Natural killer cell treated with Interleukin-12 subunit alpha and Interleukin-12 subunit beta and Interleukin-15 and Interleukin-18, amount 100 ng/mL, for 72 hours (primary cell): ENCODE measurements at regions not wholly inside any gene's neighbourhood (a gene's known extent, or its start where the extent isn't known, plus 50 kb on each side); places are given as distances from the start of the nearest gene placed in this dataset.
"Not testable (repeated sequence)": the region's sequence is repeated elsewhere in the genome, so short reads cannot be mapped to it uniquely, and the experiment has no call there.

Experiments
- ATAC-seq, 2 donors: fragments of 150-1000 bp; cut with Tn5 transposase in 1 of 2; sonication (Bioruptor Pico), chemical (Tn5 transposase) in 1 of 2; 2 replicates each; pipeline ENCODE4 v1.10.0; 2021
- DNase-seq: peaks from one replicate; pipeline ENCODE4 v3.0.0; 2022; ENCODE audit warnings: low spot score
- H3K27ac Mint-ChIP-seq, 2 donors: 1 replicate in 1 of 2; 2 replicates in 1 of 2; pipeline ENCODE4 v1.8.0; 2022; ENCODE audit warnings: mixed read lengths in 2 of 2, mild to moderate bottlenecking in 1 of 2, moderate library complexity in 1 of 2
- H3K27me3 Mint-ChIP-seq, 2 donors: 1 replicate in 1 of 2; 2 replicates in 1 of 2; pipeline ENCODE4 v1.8.0; 2022; ENCODE audit warnings: mixed read lengths in 2 of 2
- H3K36me3 Mint-ChIP-seq: one replicate; pipeline ENCODE4 v1.8.0; 2022; ENCODE audit warnings: mixed read lengths
- H3K4me1 Mint-ChIP-seq, 2 donors: 1 replicate in 1 of 2; 2 replicates in 1 of 2; pipeline ENCODE4 v1.8.0; 2022; ENCODE audit warnings: low read depth in 2 of 2, mixed read lengths in 2 of 2, mild to moderate bottlenecking in 1 of 2
- H3K4me3 Mint-ChIP-seq: one replicate; pipeline ENCODE4 v1.8.0; 2022; ENCODE audit warnings: mixed read lengths
- H3K9me3 Mint-ChIP-seq: 2 replicates; pipeline ENCODE4 v1.8.0; 2022; ENCODE audit warnings: mixed read lengths

DNA sequence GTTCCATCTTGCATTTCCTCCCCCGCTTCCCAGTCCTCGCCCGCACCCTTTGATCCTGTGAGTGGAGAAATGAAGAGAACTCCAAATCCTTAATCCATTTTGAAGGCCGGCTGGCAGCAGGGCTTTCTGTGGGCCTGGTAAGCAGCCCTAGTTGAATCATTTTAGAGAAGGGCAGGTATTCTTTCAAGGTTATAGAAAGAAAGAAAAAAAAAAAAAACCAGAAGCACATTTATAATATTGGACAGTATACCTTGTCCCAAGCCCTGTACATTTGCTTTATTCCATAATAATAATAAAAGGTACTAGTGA is 103.7 kb downstream of the PROP1 start:
- not testable (repeated sequence) for H3K4me1 Mint-ChIP-seq, H3K4me3 Mint-ChIP-seq, H3K36me3 Mint-ChIP-seq, DNase-seq, H3K9me3 Mint-ChIP-seq, H3K27me3 Mint-ChIP-seq, ATAC-seq, H3K27ac Mint-ChIP-seq

GRCh38 chr5:177891547-177892356 is 104.3 kb downstream of the PROP1 start:
- not testable (repeated sequence) for H3K9me3 Mint-ChIP-seq, H3K4me3 Mint-ChIP-seq, H3K27me3 Mint-ChIP-seq, H3K36me3 Mint-ChIP-seq, H3K4me1 Mint-ChIP-seq, H3K27ac Mint-ChIP-seq, DNase-seq
- peak; percentile 83 to 86 for ATAC-seq

DNA sequence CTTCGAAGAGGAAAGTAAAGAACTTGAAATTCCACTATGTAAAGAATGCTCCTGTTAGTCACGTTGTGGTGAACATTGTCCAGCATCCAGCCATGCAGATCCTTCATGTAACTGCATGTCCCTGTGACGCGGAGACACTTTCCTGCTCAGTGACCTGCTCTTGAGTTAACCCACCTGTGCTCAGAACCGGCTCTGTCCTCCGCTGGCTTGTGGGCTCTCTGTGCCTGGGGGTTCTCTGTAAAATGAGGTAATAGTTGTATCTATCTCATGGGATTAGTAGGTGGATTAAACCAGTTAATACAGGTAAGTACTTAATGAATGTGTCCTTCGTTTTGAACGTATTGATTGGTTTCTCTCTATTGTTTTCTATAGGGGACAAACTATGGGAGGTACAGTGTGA is 100.6 kb upstream of the FAM153A start:
- H3K9me3 Mint-ChIP-seq, DNase-seq, H3K4me1 Mint-ChIP-seq, H3K27me3 Mint-ChIP-seq, H3K4me3 Mint-ChIP-seq, H3K36me3 Mint-ChIP-seq, H3K27ac Mint-ChIP-seq: not testable (repeated sequence)
- peak in 1 of 2 donors; percentile 9 for ATAC-seq

- peak overlapping the region in 1 of 2 donors; percentile 41 for H3K27ac Mint-ChIP-seq
- not testable (repeated sequence) for H3K9me3 Mint-ChIP-seq, H3K27me3 Mint-ChIP-seq, H3K36me3 Mint-ChIP-seq, DNase-seq, H3K4me1 Mint-ChIP-seq
- ATAC-seq: peak; percentile 8 to 46
- H3K4me3 Mint-ChIP-seq: peak overlapping the region; percentile 85
Observed at GRCh38 chr5:177875900-177876238, 93.2 kb upstream of the FAM153A start.

DNA sequence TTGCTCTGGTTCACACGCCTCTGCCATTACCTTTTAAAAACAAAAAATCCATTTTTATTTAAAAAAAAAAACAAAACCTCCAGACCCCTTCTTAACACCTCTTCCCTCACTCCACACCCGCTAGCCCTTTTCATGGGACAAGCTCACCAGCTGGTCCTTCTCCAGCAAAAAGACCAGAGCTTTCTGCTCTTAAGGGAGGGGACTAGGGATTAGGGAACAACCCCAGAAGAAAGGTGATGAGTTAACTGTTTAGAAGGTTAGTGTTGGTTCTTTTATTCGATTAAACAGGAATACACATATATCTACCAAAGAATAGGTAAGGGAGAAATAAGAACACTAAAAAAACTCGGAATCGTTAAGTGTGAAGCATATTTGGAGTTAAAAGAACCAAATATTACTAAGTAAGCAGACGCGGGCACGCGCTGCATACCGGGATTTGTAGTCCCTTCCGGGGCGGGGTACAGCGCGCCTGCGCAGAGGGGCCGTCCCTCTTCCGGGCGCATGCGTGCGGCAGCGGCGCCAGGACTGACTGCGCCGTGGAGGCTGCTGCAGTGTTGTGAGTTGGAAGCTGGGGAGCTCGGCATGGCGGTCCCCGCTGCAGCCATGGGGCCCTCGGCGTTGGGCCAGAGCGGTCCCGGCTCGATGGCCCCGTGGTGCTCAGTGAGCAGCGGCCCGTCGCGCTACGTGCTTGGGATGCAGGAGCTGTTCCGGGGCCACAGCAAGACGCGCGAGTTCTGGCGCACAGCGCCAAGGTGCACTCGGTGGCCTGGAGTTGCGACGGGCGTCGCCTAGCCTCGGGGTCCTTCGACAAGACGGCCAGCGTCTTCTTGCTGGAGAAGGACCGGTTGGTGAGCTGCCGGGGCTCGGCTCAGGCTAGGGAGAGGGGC is 92.6 kb upstream of the FAM153A start:
- Mint-ChIP-seq H3K27ac (peak overlapping the region in 1 of 2 donors; percentile 41), H3K4me3 (peak overlapping the region; percentile 85)
- peak; percentile 91 for ATAC-seq
- not testable (repeated sequence) for H3K4me1 Mint-ChIP-seq, DNase-seq, H3K27me3 Mint-ChIP-seq, H3K36me3 Mint-ChIP-seq, H3K9me3 Mint-ChIP-seq

DNA sequence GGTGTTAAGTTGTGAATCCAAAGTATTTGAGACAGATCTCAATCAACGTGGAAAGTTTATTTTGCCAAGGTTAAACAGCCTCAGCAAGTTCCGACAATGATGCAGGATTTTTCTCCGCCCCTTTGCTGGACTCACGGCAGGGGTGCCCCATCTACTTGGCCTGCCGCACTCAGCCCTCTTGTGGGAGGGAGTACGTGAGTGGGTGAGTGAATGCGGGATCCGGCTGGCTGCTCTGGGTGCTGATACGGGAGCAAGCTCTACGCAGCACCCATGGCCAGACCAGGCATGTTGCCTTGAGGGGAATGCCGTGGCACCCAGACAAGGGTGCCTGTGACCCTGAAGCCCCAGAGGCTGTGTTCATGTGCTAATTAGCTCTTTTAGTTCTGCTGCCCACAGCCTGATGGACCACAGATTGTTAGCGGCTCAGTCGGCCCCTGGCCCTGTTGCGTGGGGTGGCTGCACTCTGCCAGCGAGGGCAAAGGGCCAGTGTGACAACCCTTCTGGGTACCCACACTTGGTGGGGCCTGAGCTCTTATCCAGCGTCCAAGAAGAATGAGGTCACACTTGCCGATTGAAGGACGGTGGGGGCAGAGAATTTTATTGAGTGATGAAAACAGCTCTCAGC is 81.2 kb upstream of the FAM153A start:
- H3K27ac Mint-ChIP-seq, ATAC-seq, H3K27me3 Mint-ChIP-seq, H3K9me3 Mint-ChIP-seq, H3K36me3 Mint-ChIP-seq, H3K4me3 Mint-ChIP-seq, DNase-seq, H3K4me1 Mint-ChIP-seq: not testable (repeated sequence)

GRCh38 chr5:177857642-177858200 is 75.0 kb upstream of the FAM153A start:
- H3K27ac Mint-ChIP-seq, H3K36me3 Mint-ChIP-seq, H3K27me3 Mint-ChIP-seq, DNase-seq, ATAC-seq, H3K4me3 Mint-ChIP-seq, H3K9me3 Mint-ChIP-seq, H3K4me1 Mint-ChIP-seq: not testable (repeated sequence)

DNA sequence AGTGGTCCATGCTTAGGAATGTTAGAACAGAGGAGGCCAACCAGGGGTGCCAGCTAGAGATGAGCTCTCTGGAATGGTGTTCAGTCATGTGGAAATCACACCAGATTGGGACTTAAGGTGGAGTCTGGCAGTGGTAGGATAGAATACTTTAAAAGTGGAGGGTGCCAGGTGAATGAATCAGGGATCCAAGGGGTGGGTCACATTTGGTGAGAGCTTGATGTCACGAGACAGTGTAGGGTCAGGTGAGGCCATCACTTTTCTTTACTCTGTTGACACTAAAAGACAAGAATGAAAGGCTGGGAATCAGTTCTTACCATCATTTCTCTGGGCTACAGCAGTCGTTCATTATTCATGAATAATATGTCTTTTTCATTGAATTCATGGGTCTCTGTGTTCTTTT is 73.8 kb upstream of the FAM153A start:
- H3K9me3 Mint-ChIP-seq, DNase-seq: not testable (repeated sequence)
- ATAC-seq: peak in 1 of 2 donors; percentile 50

GRCh38 chr5:177847914-177848313 is 65.2 kb upstream of the FAM153A start:
- H3K27me3 Mint-ChIP-seq, H3K36me3 Mint-ChIP-seq, DNase-seq, H3K4me1 Mint-ChIP-seq, H3K27ac Mint-ChIP-seq, H3K4me3 Mint-ChIP-seq, H3K9me3 Mint-ChIP-seq: not testable (repeated sequence)
- peak in 1 of 2 donors; percentile 54 for ATAC-seq

More for the DNA sequence above, 73.8 kb upstream of the FAM153A start:
- not testable (repeated sequence) for H3K4me1 Mint-ChIP-seq, H3K27me3 Mint-ChIP-seq, H3K27ac Mint-ChIP-seq, H3K4me3 Mint-ChIP-seq, H3K36me3 Mint-ChIP-seq

DNA sequence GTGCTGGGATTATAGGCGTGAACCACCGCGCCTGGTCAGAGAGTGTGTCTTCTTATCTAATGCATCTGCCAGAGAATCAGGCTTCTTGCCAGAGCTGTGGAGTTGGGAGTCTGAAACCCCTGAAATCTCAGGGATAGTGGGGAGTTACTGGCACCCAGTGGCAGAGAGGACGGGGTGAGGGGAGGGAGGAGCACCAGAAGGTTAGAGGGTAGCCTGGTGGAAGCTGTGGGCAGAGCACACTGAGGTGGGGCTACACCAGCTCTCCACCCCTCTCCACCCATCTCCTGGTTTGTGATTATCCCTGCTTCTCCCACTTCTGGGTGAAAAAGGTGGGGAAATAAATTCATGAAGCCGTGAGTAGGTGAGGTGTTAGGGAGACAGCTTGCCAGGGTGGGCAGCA is 63.9 kb upstream of the FAM153A start:
- not testable (repeated sequence) for H3K27me3 Mint-ChIP-seq, H3K4me3 Mint-ChIP-seq, H3K27ac Mint-ChIP-seq, H3K9me3 Mint-ChIP-seq, DNase-seq, H3K4me1 Mint-ChIP-seq, H3K36me3 Mint-ChIP-seq
- peak in 1 of 2 donors; percentile 50 for ATAC-seq

DNA sequence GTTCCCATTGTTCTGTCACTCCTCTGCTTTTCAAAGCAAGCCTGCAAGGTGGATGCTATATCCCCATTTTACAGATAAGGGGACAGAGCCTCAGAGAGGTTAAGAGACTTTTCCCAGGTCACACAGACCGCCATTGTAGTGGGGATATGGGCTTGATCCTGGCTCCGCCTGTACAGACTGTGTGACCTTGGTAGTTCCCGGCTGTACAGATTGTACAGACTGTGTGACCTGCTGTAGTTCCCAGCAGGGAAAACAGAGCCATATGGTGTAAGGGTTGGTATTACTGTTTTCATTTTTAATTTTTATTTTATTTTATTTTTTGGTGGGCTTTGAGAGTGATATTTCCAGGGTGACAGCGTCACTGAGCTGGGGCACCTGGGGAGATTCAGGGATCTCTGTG is 63.2 kb upstream of the FAM153A start:
- H3K4me1 Mint-ChIP-seq, ATAC-seq, H3K27me3 Mint-ChIP-seq, H3K4me3 Mint-ChIP-seq, H3K36me3 Mint-ChIP-seq, H3K9me3 Mint-ChIP-seq, DNase-seq, H3K27ac Mint-ChIP-seq: not testable (repeated sequence)

- H3K27me3 Mint-ChIP-seq, H3K4me3 Mint-ChIP-seq, DNase-seq, H3K9me3 Mint-ChIP-seq, H3K4me1 Mint-ChIP-seq, H3K36me3 Mint-ChIP-seq, H3K27ac Mint-ChIP-seq: not testable (repeated sequence)
- ATAC-seq: peak; percentile 61 to 71
Observed at GRCh38 chr5:177836191-177836590, 53.5 kb upstream of the FAM153A start.
